Adipocyte (in vitro differentiated cells): ENCODE measurements at regions not wholly inside any gene's neighbourhood (a gene's known extent, or its start where the extent isn't known, plus 50 kb on each side); places are given as distances from the start of the nearest gene placed in this dataset.

Source experiments
- DNase-seq: peaks from one replicate; pipeline ENCODE4 v3.0.0-alpha.2; 2015; ENCODE audit warnings: low read depth
- H3K27me3 ChIP-seq: replicated peaks from 2 replicates; pipeline ENCODE4 v1.7.0; 2013; ENCODE audit warnings: mild to moderate bottlenecking, low read length, moderate library complexity; ENCODE audit not compliant: control insufficient read depth, insufficient read depth
- H3K36me3 ChIP-seq: 2 replicates; pipeline ENCODE4 v1.7.0; 2013; ENCODE audit warnings: low read length, mild to moderate bottlenecking, moderate library complexity; ENCODE audit not compliant: control insufficient read depth, insufficient read depth, severe bottlenecking
- H3K4me1 ChIP-seq: 2 replicates; pipeline ENCODE4 v1.7.0; 2013; ENCODE audit warnings: mild to moderate bottlenecking, low read length, moderate library complexity; ENCODE audit not compliant: control insufficient read depth, insufficient read depth
- H3K4me3 ChIP-seq: 2 replicates; pipeline ENCODE4 v1.7.0; 2013; ENCODE audit warnings: mild to moderate bottlenecking, low read length, moderate library complexity
- H3K9ac ChIP-seq: 2 replicates; pipeline ENCODE4 v1.7.0; 2013; ENCODE audit warnings: mild to moderate bottlenecking, low read length, moderate library complexity
- H3K9me3 ChIP-seq: 2 replicates; pipeline ENCODE4 v1.7.0; 2013; ENCODE audit warnings: mild to moderate bottlenecking, low read length, moderate library complexity; ENCODE audit not compliant: control insufficient read depth

DNA sequence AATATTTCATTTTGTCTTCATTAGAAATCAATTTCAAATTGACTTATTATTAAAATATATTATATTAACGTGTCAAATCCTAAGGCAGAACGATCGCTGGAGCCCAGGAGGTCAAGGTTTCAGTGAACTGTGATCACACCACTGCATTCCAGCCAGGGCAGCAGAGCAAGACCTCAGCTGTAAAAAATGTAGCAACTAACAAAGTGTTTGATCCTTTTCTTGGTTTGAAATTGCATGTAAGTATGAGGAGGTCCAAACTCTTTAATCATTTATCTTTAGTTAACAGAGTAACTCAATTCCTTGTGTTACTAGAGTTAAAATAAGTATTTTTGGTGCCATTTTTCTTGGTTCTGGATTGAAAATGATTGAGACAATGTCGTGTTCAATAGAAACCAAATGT, 1033.9 kb downstream of the NLGN4X start:
- no peak overlapping the region for H3K4me3 ChIP-seq
- no peaks in the 10 kb centered on the region for H3K9me3 ChIP-seq
- H3K36me3 ChIP-seq: no peaks in the 10 kb centered on the region
- no peak for DNase-seq
- H3K9ac ChIP-seq: no peak overlapping the region
- no peaks in the 10 kb centered on the region for H3K4me1 ChIP-seq
- no peaks in the 10 kb centered on the region for H3K27me3 ChIP-seq

DNA sequence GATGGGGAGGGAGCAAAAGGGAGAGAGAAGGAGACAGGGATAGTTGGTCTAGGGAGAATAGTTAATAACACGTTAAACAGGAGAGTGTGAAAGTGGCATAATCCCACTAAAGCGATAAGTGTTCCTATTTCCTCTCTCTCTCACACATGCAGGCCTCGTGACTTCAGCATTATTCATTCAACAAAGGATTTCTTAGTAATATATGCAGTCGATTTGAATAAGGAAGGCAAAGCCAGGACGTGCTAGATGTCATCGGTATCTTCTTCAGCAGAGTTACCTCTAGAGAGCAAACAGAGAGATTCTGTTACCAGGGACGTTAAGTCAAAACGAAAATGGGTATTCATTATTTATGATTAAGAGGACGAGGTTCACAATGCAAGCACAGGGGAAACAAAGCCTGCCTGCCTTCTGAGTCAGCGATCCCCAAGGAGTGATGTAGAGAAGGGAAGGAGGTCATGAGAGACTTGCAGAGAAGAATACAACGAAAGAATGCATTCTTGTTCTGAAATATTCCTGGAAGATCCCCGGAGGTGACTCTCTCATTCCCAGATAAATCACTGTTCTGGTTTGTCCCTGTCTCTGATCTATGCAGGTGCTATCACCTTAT, 1048.4 kb downstream of the NLGN4X start:
- Histone ChIP-seq H3K4me3 (no peak overlapping the region), H3K27me3 (no peaks in the 10 kb centered on the region), H3K36me3 (no peaks in the 10 kb centered on the region), H3K9me3 (no peaks in the 10 kb centered on the region), H3K4me1 (no peaks in the 10 kb centered on the region), H3K9ac (no peak overlapping the region)
- no peak for DNase-seq

DNA sequence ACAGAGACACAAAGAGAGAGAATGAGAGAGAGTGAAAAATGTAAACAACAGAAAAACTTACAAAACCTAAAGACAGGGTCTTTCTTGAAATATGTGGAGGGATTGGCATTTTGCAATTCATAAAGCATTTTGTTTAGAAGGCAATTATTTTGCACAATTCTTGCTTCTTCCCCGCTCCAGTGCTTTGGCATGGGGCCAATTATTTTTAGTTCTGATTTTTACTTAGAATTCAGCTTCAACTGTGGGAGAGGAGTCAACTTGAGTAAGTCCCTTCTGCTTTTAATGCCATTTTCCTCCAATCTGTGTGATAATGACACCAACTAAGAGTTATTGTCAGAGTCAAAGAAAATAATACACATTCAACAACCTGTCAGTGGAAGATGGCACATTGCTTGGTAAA, 1051.9 kb downstream of the NLGN4X start:
- Histone ChIP-seq H3K9ac (no peak overlapping the region), H3K4me3 (no peak overlapping the region), H3K9me3 (no peaks in the 10 kb centered on the region), H3K36me3 (no peaks in the 10 kb centered on the region), H3K4me1 (no peaks in the 10 kb centered on the region), H3K27me3 (no peaks in the 10 kb centered on the region)
- no peak for DNase-seq

GRCh38 chrX:5163663-5164062, 1065.0 kb downstream of the NLGN4X start:
- no peak overlapping the region for H3K4me3 ChIP-seq
- H3K9ac ChIP-seq: no peak overlapping the region
- H3K36me3 ChIP-seq: no peaks in the 10 kb centered on the region
- H3K4me1 ChIP-seq: no peaks in the 10 kb centered on the region
- no peak for DNase-seq
- H3K9me3 ChIP-seq: no peaks in the 10 kb centered on the region
- no peaks in the 10 kb centered on the region for H3K27me3 ChIP-seq

DNA sequence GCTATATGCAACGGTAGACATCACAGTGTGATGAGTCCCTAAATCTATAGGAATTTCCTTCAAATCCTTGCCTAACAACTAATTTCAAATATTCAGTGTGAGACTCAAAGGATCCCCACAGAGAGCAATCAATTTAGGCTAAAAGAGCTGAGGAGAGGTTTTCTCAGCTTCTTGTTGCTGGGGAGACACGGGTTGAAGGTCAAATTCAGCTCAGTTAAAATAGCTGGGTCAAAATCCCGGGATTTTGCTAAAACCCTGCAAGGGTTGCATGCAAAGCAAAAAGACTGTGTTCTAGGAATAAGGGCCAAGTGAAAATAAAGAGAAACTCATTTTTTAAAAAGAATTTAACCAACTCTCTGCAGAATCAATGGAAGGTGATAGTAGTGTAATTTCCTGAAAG, 1073.4 kb downstream of the NLGN4X start:
- H3K27me3 ChIP-seq: no peaks in the 10 kb centered on the region
- H3K9ac ChIP-seq: no peak overlapping the region
- no peaks in the 10 kb centered on the region for H3K4me1 ChIP-seq
- DNase-seq: no peak
- no peak overlapping the region for H3K4me3 ChIP-seq
- H3K9me3 ChIP-seq: peaks cover 6% of the 10 kb centered on the region
- H3K36me3 ChIP-seq: no peaks in the 10 kb centered on the region

DNA sequence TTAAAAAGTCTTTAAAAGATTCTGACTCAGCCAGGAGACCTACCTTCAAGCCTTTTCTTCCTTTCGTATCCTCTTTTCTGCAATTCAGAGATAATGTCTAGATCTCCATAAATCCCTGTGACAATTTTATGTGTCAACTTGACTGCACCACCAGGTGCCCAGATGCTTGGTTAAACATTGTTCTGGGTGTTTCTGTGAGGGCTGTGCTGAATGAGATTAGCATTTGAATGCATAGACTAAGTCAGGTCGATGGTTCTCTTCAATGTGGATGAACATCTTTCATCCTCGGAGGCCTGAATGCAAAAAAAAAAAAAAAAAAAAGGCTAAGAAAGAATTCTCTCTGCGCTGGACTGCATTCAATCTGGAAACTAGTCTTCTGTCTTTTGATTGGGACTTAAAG, 1082.7 kb downstream of the NLGN4X start:
- no peak for DNase-seq
- H3K9me3 ChIP-seq: peaks cover 2% of the 10 kb centered on the region
- H3K36me3 ChIP-seq: no peaks in the 10 kb centered on the region
- no peaks in the 10 kb centered on the region for H3K4me1 ChIP-seq
- no peaks in the 10 kb centered on the region for H3K27me3 ChIP-seq
- no peak overlapping the region for H3K9ac ChIP-seq
- H3K4me3 ChIP-seq: no peak overlapping the region

DNA sequence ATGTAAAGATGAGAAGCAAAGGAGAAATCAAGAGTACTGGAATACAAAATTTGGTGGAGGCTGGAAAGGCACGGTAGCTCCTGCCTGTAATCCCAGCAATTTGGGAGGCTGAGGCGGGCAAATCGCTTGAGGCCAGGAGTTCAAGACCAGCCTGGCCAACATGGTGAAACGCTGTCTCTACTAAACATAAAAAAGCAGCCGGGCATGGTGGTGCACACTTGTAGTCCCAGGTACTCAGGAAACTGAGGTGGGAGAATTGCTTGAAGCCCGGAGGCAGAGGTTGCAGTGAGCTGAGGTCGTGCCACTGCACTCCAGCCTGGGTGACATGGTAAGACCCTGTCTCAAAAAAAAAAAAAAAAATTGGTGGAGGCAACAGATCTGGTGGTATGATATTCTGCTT, 1086.0 kb downstream of the NLGN4X start:
- Histone ChIP-seq H3K4me3 (no peak overlapping the region), H3K27me3 (no peaks in the 10 kb centered on the region), H3K36me3 (no peaks in the 10 kb centered on the region), H3K9ac (no peak overlapping the region), H3K9me3 (peaks cover 2% of the 10 kb centered on the region), H3K4me1 (no peaks in the 10 kb centered on the region)
- DNase-seq: no peak

DNA sequence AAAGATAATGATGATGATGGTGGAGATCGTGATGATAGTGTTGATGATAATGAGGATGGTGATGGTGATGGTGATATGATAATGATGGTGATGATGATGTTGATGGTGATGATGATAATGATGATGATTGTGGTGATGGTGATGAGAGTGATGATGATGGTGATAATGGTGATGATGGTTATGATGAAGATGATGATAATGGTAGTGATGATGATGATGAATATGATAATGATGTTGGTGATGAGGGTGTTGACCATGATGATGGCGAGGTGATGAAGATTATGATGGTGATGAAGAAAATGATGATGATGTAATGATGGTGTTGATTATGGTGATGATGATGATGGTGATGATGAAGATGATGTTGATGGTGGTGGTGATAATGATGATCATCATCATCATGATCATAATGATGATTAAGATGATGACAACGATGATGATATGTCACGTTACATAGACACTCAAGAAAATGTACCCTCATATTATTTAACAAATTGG, 1106.4 kb downstream of the NLGN4X start:
- Histone ChIP-seq H3K4me3 (no peak overlapping the region), H3K9me3 (no peaks in the 10 kb centered on the region), H3K36me3 (no peaks in the 10 kb centered on the region), H3K4me1 (no peaks in the 10 kb centered on the region), H3K9ac (no peak overlapping the region), H3K27me3 (no peaks in the 10 kb centered on the region)
- no peak for DNase-seq

- Histone ChIP-seq H3K4me1 (no peaks in the 10 kb centered on the region), H3K27me3 (no peaks in the 10 kb centered on the region), H3K9ac (no peak overlapping the region), H3K36me3 (no peaks in the 10 kb centered on the region), H3K9me3 (no peaks in the 10 kb centered on the region), H3K4me3 (no peak overlapping the region)
- no peak for DNase-seq
Observed at GRCh38 chrX:5117816-5118215, 1110.9 kb downstream of the NLGN4X start.

DNA sequence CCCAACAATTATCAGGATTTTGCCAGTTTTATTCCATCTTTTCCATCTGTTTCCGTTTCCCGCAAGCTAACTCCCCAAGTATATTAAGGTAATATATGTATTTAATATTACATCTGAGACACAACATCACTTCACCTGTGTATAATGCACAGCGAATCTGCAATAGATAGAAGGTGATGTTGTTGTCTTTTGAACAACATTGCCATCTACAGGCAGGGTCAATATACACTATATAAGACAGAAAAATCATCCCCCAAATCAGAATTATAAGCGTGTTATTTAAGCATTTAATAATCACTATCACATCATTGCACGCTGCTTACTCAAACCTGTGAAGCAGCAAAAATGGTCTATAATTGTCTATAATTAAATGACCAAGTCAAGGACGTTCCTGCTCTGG, 1115.5 kb downstream of the NLGN4X start:
- DNase-seq: no peak

GRCh38 chrX:5100004-5100403, 1128.7 kb downstream of the NLGN4X start:
- H3K9me3 ChIP-seq: peaks cover 12% of the 10 kb centered on the region
- H3K27me3 ChIP-seq: no peaks in the 10 kb centered on the region
- no peak overlapping the region for H3K4me3 ChIP-seq
- no peaks in the 10 kb centered on the region for H3K36me3 ChIP-seq
- no peak overlapping the region for H3K9ac ChIP-seq
- no peaks in the 10 kb centered on the region for H3K4me1 ChIP-seq
- DNase-seq: no peak

More for the DNA sequence above, 1115.5 kb downstream of the NLGN4X start:
- Histone ChIP-seq H3K36me3 (no peaks in the 10 kb centered on the region), H3K4me1 (no peaks in the 10 kb centered on the region), H3K4me3 (no peak overlapping the region), H3K9ac (no peak overlapping the region), H3K9me3 (no peaks in the 10 kb centered on the region), H3K27me3 (no peaks in the 10 kb centered on the region)

DNA sequence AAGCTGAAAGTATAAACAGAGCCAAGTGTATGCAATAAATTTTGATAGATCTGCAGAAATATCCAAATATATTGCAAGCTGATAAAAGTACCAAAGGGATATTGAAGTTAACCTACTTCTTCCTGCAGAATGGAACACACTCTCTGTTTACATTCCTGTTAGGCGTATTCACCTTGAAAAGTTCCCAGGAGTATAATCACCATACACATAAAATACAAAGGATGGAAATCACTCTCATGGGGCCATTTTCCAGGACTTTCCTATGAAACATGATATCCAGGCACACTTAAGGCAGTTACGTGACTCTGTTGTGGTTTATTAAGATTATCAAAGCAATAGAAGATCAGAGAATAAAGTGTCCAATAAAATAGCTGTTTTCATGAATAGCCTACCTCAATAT, 1142.3 kb downstream of the NLGN4X start:
- no peak overlapping the region for H3K4me3 ChIP-seq
- H3K9ac ChIP-seq: no peak overlapping the region
- H3K36me3 ChIP-seq: no peaks in the 10 kb centered on the region
- DNase-seq: no peak
- H3K4me1 ChIP-seq: no peaks in the 10 kb centered on the region
- H3K9me3 ChIP-seq: no peaks in the 10 kb centered on the region
- H3K27me3 ChIP-seq: no peaks in the 10 kb centered on the region
